H1 (cell line): ENCODE measurements at regions not wholly inside any gene's neighbourhood (a gene's known extent, or its start where the extent isn't known, plus 50 kb on each side); places are given as distances from the start of the nearest gene placed in this dataset.
"Not testable (repeated sequence)": the region's sequence is repeated elsewhere in the genome, so short reads cannot be mapped to it uniquely, and the experiment has no call there.

Experiments used
- CTCF ChIA-PET: fragments of 300-600 bp; sonication (Branson Sonifier 250); formaldehyde crosslinking; loops from one replicate; lab custom pipeline; 2021; ENCODE audit not compliant: partially characterized antibody; lab: Charles Lee
- POLR2A ChIA-PET: fragments of 300-600 bp; sonication (Branson Sonifier 250); formaldehyde crosslinking; loops from one replicate; lab custom pipeline; 2021; ENCODE audit warnings: inconsistent platforms; ENCODE audit not compliant: partially characterized antibody; lab: Charles Lee
- DNase-seq, 2 experiments: peaks; one replicate each; pipeline versions ENCODE4 v3.0.0 to v3.0.0-alpha.2; 2010 to 2022; ENCODE audit warnings: low spot score in 2 of 2, low read depth in 1 of 2, mixed read lengths in 1 of 2
- FAIRE-seq: peaks from 2 replicates; lab custom pipeline; 2011; peaks lifted over from hg19 to GRCh38; lab: Jason Lieb, UNC
- H2AFZ ChIP-seq: 2 replicates; pipeline ENCODE4 v1.8.1; 2012; ENCODE audit warnings: low read length, inconsistent platforms
- H2AK5ac ChIP-seq: 2 replicates; pipeline ENCODE4 v1.6.1; 2013; ENCODE audit warnings: low read depth, low read length
- H2BK120ac ChIP-seq: replicated peaks from 2 replicates; pipeline ENCODE3; 2013; ENCODE audit warnings: low read depth, low read length, inconsistent platforms
- H2BK12ac ChIP-seq: 2 replicates; pipeline ENCODE4 v1.6.1; 2013; ENCODE audit warnings: low read depth, low read length
- H2BK15ac ChIP-seq: 2 replicates; pipeline ENCODE4 v1.6.1; 2013; ENCODE audit warnings: low read length
- H2BK20ac ChIP-seq: 2 replicates; pipeline ENCODE4 v1.6.1; 2013; ENCODE audit warnings: low read length
- H2BK5ac ChIP-seq: 2 replicates; pipeline ENCODE4 v1.6.1; 2013; ENCODE audit warnings: low read depth, low read length
- H3K14ac ChIP-seq: 2 replicates; pipeline ENCODE4 v1.6.1; 2013; ENCODE audit warnings: inconsistent platforms; ENCODE audit not compliant: insufficient read length
- H3K18ac ChIP-seq: 2 replicates; pipeline ENCODE4 v1.6.1; 2013; ENCODE audit warnings: low read length; ENCODE audit errors: extremely low read depth
- H3K23ac ChIP-seq: 2 replicates; pipeline ENCODE4 v1.6.1; 2013; ENCODE audit warnings: inconsistent platforms; ENCODE audit not compliant: insufficient read length
- H3K23me2 ChIP-seq: 2 replicates; pipeline ENCODE4 v1.6.1; 2013; ENCODE audit warnings: low read depth, low read length
- H3K27ac ChIP-seq: 2 replicates; pipeline ENCODE4 v1.6.1; 2011; ENCODE audit warnings: low read depth, low read length, inconsistent platforms
- H3K27me3 ChIP-seq, 4 experiments: replicated peaks in 1 of 4; 1 replicate in 1 of 4; 2 replicates in 3 of 4; pipeline versions ENCODE4 v1.6.1 to v1.8.1; 2011 to 2013; ENCODE audit warnings: low read length in 3 of 4, mild to moderate bottlenecking in 3 of 4, inconsistent platforms in 2 of 4, mixed read lengths in 2 of 4, moderate library complexity in 1 of 4; ENCODE audit not compliant: control insufficient read depth in 3 of 4, insufficient read depth in 3 of 4; ENCODE audit errors: extremely low read depth in 1 of 4
- H3K36me3 ChIP-seq, 4 experiments: 2 replicates each; pipeline versions ENCODE4 v1.6.1 to v1.8.1; 2011 to 2013; ENCODE audit warnings: mild to moderate bottlenecking in 4 of 4, low read length in 3 of 4, moderate library complexity in 2 of 4, control low read depth in 1 of 4, inconsistent platforms in 1 of 4; ENCODE audit not compliant: insufficient read depth in 4 of 4, control insufficient read depth in 2 of 4
- H3K4ac ChIP-seq: replicated peaks from 2 replicates; pipeline ENCODE3; 2013; ENCODE audit warnings: low read length, low read depth, mixed read lengths, inconsistent platforms; ENCODE audit not compliant: insufficient read length
- H3K4me1 ChIP-seq, 4 experiments: replicated peaks in 1 of 4; 1 replicate in 1 of 4; 2 replicates in 3 of 4; pipeline versions ENCODE4 v1.6.1 to v1.8.1; 2011 to 2013; ENCODE audit warnings: low read length in 3 of 4, inconsistent platforms in 2 of 4, mixed read lengths in 1 of 4; ENCODE audit not compliant: insufficient read depth in 4 of 4, control insufficient read depth in 3 of 4
- H3K4me2 ChIP-seq, 2 experiments: 2 replicates each; pipeline versions ENCODE4 v1.6.1 to v1.8.1; 2011 to 2013; ENCODE audit warnings: low read depth in 2 of 2, low read length in 2 of 2, control low read depth in 1 of 2, inconsistent platforms in 1 of 2, mild to moderate bottlenecking in 1 of 2; ENCODE audit not compliant: insufficient read depth in 1 of 2
- H3K4me3 ChIP-seq, 4 experiments: fragments of 200-600, 300-600 bp in 1 of 4; sonication (generic), shearing (Covaris generic), sonication (Bioruptor Twin) in 1 of 4; 2 replicates each; pipeline versions ENCODE4 v1.5.1 to v1.8.1; 2011 to 2016; ENCODE audit warnings: low read length in 4 of 4, low read depth in 3 of 4, control low read depth in 2 of 4, inconsistent platforms in 2 of 4, mild to moderate bottlenecking in 2 of 4, mixed read lengths in 1 of 4, moderate library complexity in 1 of 4; ENCODE audit not compliant: insufficient read depth in 2 of 4; ENCODE audit errors: extremely low read depth in 1 of 4
- H3K56ac ChIP-seq: replicated peaks from 2 replicates; pipeline ENCODE3; 2013; ENCODE audit warnings: low read depth, mild to moderate bottlenecking, mixed read lengths, low read length, inconsistent platforms; ENCODE audit not compliant: insufficient read length
- H3K79me1 ChIP-seq: 2 replicates; pipeline ENCODE4 v1.6.1; 2013; ENCODE audit warnings: low read depth, low read length, control low read depth
- H3K79me2 ChIP-seq, 2 experiments: 2 replicates each; pipeline versions ENCODE4 v1.6.1 to v1.8.1; 2012 to 2013; ENCODE audit warnings: low read length in 2 of 2, mild to moderate bottlenecking in 2 of 2, inconsistent platforms in 1 of 2; ENCODE audit not compliant: insufficient read depth in 2 of 2, control insufficient read depth in 1 of 2
- H3K9ac ChIP-seq, 4 experiments: replicated peaks in 1 of 4; 1 replicate in 1 of 4; 2 replicates in 3 of 4; pipeline versions ENCODE4 v1.6.1 to v1.8.1; 2011 to 2013; ENCODE audit warnings: low read depth in 3 of 4, low read length in 3 of 4, control low read depth in 2 of 4, mild to moderate bottlenecking in 2 of 4, moderate library complexity in 2 of 4, inconsistent platforms in 1 of 4; ENCODE audit errors: extremely low read depth in 1 of 4
- H3K9me3 ChIP-seq, 2 experiments: 2 replicates each; pipeline versions ENCODE4 v1.6.1 to v1.8.1; 2012 to 2013; ENCODE audit warnings: mild to moderate bottlenecking in 2 of 2, moderate library complexity in 2 of 2, control low read depth in 1 of 2, inconsistent platforms in 1 of 2, low read depth in 1 of 2, low read length in 1 of 2, mixed read lengths in 1 of 2; ENCODE audit not compliant: insufficient read depth in 2 of 2
- H4K20me1 ChIP-seq, 2 experiments: replicated peaks in 1 of 2; 2 replicates each; pipeline versions ENCODE3 to v1.8.1; 2011 to 2013; ENCODE audit warnings: inconsistent platforms in 2 of 2, low read length in 2 of 2, mild to moderate bottlenecking in 1 of 2; ENCODE audit not compliant: insufficient read depth in 2 of 2, control insufficient read depth in 1 of 2
- H4K5ac ChIP-seq: 2 replicates; pipeline ENCODE4 v1.6.1; 2013; ENCODE audit warnings: low read length, low read depth, mixed read lengths, inconsistent platforms; ENCODE audit not compliant: insufficient read length
- H4K8ac ChIP-seq: 2 replicates; pipeline ENCODE4 v1.8.0; 2013; ENCODE audit warnings: mild to moderate bottlenecking, moderate library complexity, low read length, inconsistent platforms; ENCODE audit not compliant: insufficient read depth; ENCODE audit errors: extremely low read depth
- H4K91ac ChIP-seq: replicated peaks from 2 replicates; pipeline ENCODE3; 2013; ENCODE audit warnings: low read length, mixed read lengths, inconsistent platforms; ENCODE audit not compliant: insufficient read length
- WGBS, 2 experiments: shearing (Covaris generic) in 1 of 2; methylation state at CpG; one replicate each; pipeline versions ENCODE4 v1.1.6 to v1.1.7; 2013 to 2015; ENCODE audit warnings: low lambda C conversion rate in 2 of 2, mixed read lengths in 2 of 2, inconsistent platforms in 1 of 2, low coverage in 1 of 2, missing lambda C conversion rate in 1 of 2; ENCODE audit not compliant: insufficient replicate concordance in 2 of 2, insufficient coverage in 1 of 2, insufficient read length in 1 of 2; ENCODE audit errors: extremely low coverage in 1 of 2, missing lambda C conversion rate in 1 of 2; 5-methylcytosine and 5-hydroxymethylcytosine counted together

GRCh38 chr5:21360754-21361153, 1372.8 kb upstream of the CDH18 start:
- H3K79me1 ChIP-seq, H2BK12ac ChIP-seq, H2AFZ ChIP-seq, H4K91ac ChIP-seq, H3K9me3 ChIP-seq, FAIRE-seq, H2BK120ac ChIP-seq, H3K14ac ChIP-seq, H3K27ac ChIP-seq, H3K4me2 ChIP-seq, H4K20me1 ChIP-seq, H3K4me1 ChIP-seq, H2BK20ac ChIP-seq, DNase-seq, H3K36me3 ChIP-seq, H4K5ac ChIP-seq, H3K4ac ChIP-seq, H2BK5ac ChIP-seq, H4K8ac ChIP-seq, H3K4me3 ChIP-seq, H3K56ac ChIP-seq, H3K23ac ChIP-seq, CTCF ChIA-PET, H3K9ac ChIP-seq, H2BK15ac ChIP-seq, H3K18ac ChIP-seq, H3K23me2 ChIP-seq, H2AK5ac ChIP-seq, H3K27me3 ChIP-seq, H3K79me2 ChIP-seq, POLR2A ChIA-PET: not testable (repeated sequence)

DNA sequence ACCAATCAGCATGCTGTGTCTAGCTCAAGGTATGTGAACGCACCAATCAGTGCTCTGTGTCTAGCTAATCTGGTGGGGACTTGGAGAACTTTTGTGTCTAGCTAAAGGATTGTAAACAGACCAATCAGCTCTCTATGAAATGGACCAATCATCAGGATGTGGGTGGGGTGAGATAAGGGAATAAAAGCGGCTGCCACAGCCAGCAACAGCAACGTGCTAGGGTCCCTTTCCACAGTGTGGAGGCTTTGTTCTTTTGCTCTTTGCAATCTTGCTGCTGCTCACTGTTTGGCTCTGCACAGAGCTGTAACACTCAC, 1353.9 kb upstream of the CDH18 start:
- H3K27me3 ChIP-seq, H3K4me3 ChIP-seq, H3K56ac ChIP-seq, DNase-seq, H3K9ac ChIP-seq, H3K4ac ChIP-seq, H2BK15ac ChIP-seq, H2BK12ac ChIP-seq, H3K79me2 ChIP-seq, CTCF ChIA-PET, H3K18ac ChIP-seq, H3K27ac ChIP-seq, H2BK120ac ChIP-seq, H4K91ac ChIP-seq, H4K5ac ChIP-seq, H3K4me2 ChIP-seq, H3K14ac ChIP-seq, H2BK5ac ChIP-seq, POLR2A ChIA-PET, H2AK5ac ChIP-seq, H3K23ac ChIP-seq, H3K23me2 ChIP-seq, H3K36me3 ChIP-seq, H4K8ac ChIP-seq, H2AFZ ChIP-seq, H3K79me1 ChIP-seq, FAIRE-seq, H4K20me1 ChIP-seq, H3K4me1 ChIP-seq, H2BK20ac ChIP-seq, H3K9me3 ChIP-seq: not testable (repeated sequence)
- 97% methylated on average over 3 of the region's 3 CpGs; no CpG with 5 or more reads in 1 of the 2 experiments for WGBS, 2 experiments
